Stomach (tissue), 8 donors: ENCODE measurements at regions not wholly inside any gene's neighbourhood (a gene's known extent, or its start where the extent isn't known, plus 50 kb on each side); places are given as distances from the start of the nearest gene placed in this dataset.

Source experiments
- DNase-seq, 2 donors: peaks; one replicate each; pipeline versions ENCODE4 v3.0.0 to v3.0.0-alpha.2; 2013 to 2019
- H3K27ac ChIP-seq, 5 donors: fragments of 200-600 bp in 4 of 5; sonication (generic) in 4 of 5; one replicate each; pipeline ENCODE4 v1.5.1; 2013 to 2019; ENCODE audit warnings: mild to moderate bottlenecking in 1 of 5, moderate library complexity in 1 of 5
- H3K27me3 ChIP-seq, 3 donors: fragments of 200-600 bp; sonication (generic); one replicate each; pipeline ENCODE4 v1.5.1; 2017 to 2019; ENCODE audit warnings: mixed run types in 1 of 3
- H3K36me3 ChIP-seq, 4 donors: fragments of 200-600 bp; sonication (generic); 1 replicate in 3 of 4; 2 replicates in 1 of 4; pipeline ENCODE4 v1.5.1; 2016 to 2019
- H3K4me1 ChIP-seq, 4 donors: fragments of 200-600 bp; sonication (generic); one replicate each; pipeline ENCODE4 v1.5.1; 2016 to 2019
- H3K4me3 ChIP-seq, 4 donors: fragments of 200-600 bp; sonication (generic) in 3 of 4; one replicate each; pipeline ENCODE4 v1.5.1; 2016 to 2019; ENCODE audit warnings: mild to moderate bottlenecking in 1 of 4
- H3K9me3 ChIP-seq, 4 donors: fragments of 200-600 bp; sonication (generic); one replicate each; pipeline ENCODE4 v1.5.1; 2016 to 2019
- CTCF ChIP-seq, 7 experiments: fragments of 450-650 bp in 4 of 7; fragments of 200-600 bp in 3 of 7; sonication (generic) in 3 of 7; IDR thresholded peaks; one replicate each; pipeline ENCODE4 v1.5.1; 2016 to 2019; ENCODE audit warnings: antibody characterized with exemption in 7 of 7, control low read depth in 2 of 7, mild to moderate bottlenecking in 1 of 7
- EP300 ChIP-seq: sonication (generic); formaldehyde crosslinking; IDR thresholded peaks from one replicate; pipeline ENCODE4 v1.6.1; 2017; ENCODE audit warnings: antibody characterized with exemption
- POLR2A ChIP-seq, 4 donors: fragments of 450-650 bp; IDR thresholded peaks; one replicate each; pipeline ENCODE4 v1.6.1; 2016; ENCODE audit warnings: antibody characterized with exemption in 4 of 4, control low read depth in 2 of 4, mild to moderate bottlenecking in 1 of 4, moderate library complexity in 1 of 4
- POLR2AphosphoS5 ChIP-seq, 3 donors: sonication (generic); formaldehyde crosslinking; IDR thresholded peaks; one replicate each; pipeline ENCODE4 v1.6.1; 2016; ENCODE audit warnings: antibody characterized with exemption in 3 of 3
- WGBS, 5 donors: extraction: QIAGEN DNeasy Blood & Tissue Kit in 3 of 5; methylation state at CpG; one replicate each; pipeline versions ENCODE4 v1.1.5 to v1.1.7; 2013 to 2018; 5-methylcytosine and 5-hydroxymethylcytosine counted together
- intact Hi-C: fragments of 100-400 bp; cut with DNase I; formaldehyde crosslinking; loops from one replicate; pipeline ENCODE4 v1.15.1; 2023; ENCODE audit warnings: low total_unique reads
- donor health status: healthy with polysubstance abuse.
- donor health status: Bipolar disorder and iron deficiency.
- donor health status: healthy.

GRCh38 chr2:118442996-118443553, 354.8 kb downstream of the INSIG2 start:
- intact Hi-C loops: no loop called here
- H3K9me3 ChIP-seq: no peaks in the 10 kb centered on the region
- no peak overlapping the region for H3K27ac ChIP-seq
- H3K27me3 ChIP-seq: no peaks in the 10 kb centered on the region
- TF ChIP-seq POLR2A (IDR thresholded peaks at IDR 0.05): no peak
- no peak for TF ChIP-seq CTCF (IDR thresholded peaks at IDR 0.05)
- no peak for TF ChIP-seq EP300
- no peak for TF ChIP-seq POLR2AphosphoS5 (IDR thresholded peaks at IDR 0.05)
- 67 to 83% (median 76%) methylated on average over 3 of the region's 3 CpGs for WGBS, 5 donors
- H3K4me1 ChIP-seq: no peaks in the 10 kb centered on the region
- H3K36me3 ChIP-seq: no peaks in the 10 kb centered on the region
- DNase-seq: no peak
- H3K4me3 ChIP-seq: no peak overlapping the region

GRCh38 chr2:118442046-118442445, 353.8 kb downstream of the INSIG2 start:
- 40 to 62% (median 43%) methylated on average over 1 of the region's 1 CpG for WGBS, 5 donors
- TF ChIP-seq POLR2AphosphoS5 (IDR thresholded peaks at IDR 0.05) (no peak), CTCF (IDR thresholded peaks at IDR 0.05) (no peak), EP300 (no peak), POLR2A (IDR thresholded peaks at IDR 0.05) (no peak)

GRCh38 chr2:118440404-118441098, 352.3 kb downstream of the INSIG2 start:
- intact Hi-C loops: no loop called here
- H3K4me1 ChIP-seq: no peaks in the 10 kb centered on the region
- TF ChIP-seq POLR2A (IDR thresholded peaks at IDR 0.05) (no peak), CTCF (IDR thresholded peaks at IDR 0.05) (no peak), POLR2AphosphoS5 (IDR thresholded peaks at IDR 0.05) (no peak), EP300 (no peak)

More at GRCh38 chr2:118442046-118442445, 353.8 kb downstream of the INSIG2 start:
- no peak for DNase-seq
- no peaks in the 10 kb centered on the region for H3K9me3 ChIP-seq
- H3K36me3 ChIP-seq: no peaks in the 10 kb centered on the region
- no peak overlapping the region for H3K4me3 ChIP-seq
- H3K27ac ChIP-seq: no peak overlapping the region
- no peaks in the 10 kb centered on the region for H3K27me3 ChIP-seq
- intact Hi-C loops: no loop called here
- no peaks in the 10 kb centered on the region for H3K4me1 ChIP-seq

GRCh38 chr2:118437501-118437900, 349.2 kb downstream of the INSIG2 start:
- Histone ChIP-seq H3K9me3 (no peaks in the 10 kb centered on the region), H3K27me3 (peaks cover 0 to 7% (median 0%) of the 10 kb centered on the region in 3 donors), H3K36me3 (no peaks in the 10 kb centered on the region), H3K27ac (no peak overlapping the region), H3K4me3 (no peak overlapping the region), H3K4me1 (no peaks in the 10 kb centered on the region)
- DNase-seq: no peak
- TF ChIP-seq POLR2AphosphoS5 (IDR thresholded peaks at IDR 0.05) (no peak), POLR2A (IDR thresholded peaks at IDR 0.05) (no peak), CTCF (IDR thresholded peaks at IDR 0.05) (no peak), EP300 (no peak)
- intact Hi-C loops: no loop called here
- 50 to 76% (median 73%) methylated on average over 1 of the region's 1 CpG for WGBS, 5 donors

More at GRCh38 chr2:118440404-118441098, 352.3 kb downstream of the INSIG2 start:
- no peaks in the 10 kb centered on the region for H3K36me3 ChIP-seq
- DNase-seq: no peak
- H3K9me3 ChIP-seq: no peaks in the 10 kb centered on the region
- 32 to 41% (median 39%) methylated on average over 5 of the region's 5 CpGs for WGBS, 5 donors
- no peak overlapping the region for H3K27ac ChIP-seq
- no peak overlapping the region for H3K4me3 ChIP-seq
- peaks cover 0 to 5% (median 0%) of the 10 kb centered on the region in 3 donors for H3K27me3 ChIP-seq
